ENCODE measurements at regions not wholly inside any gene's neighbourhood (a gene's known extent, or its start where the extent isn't known, plus 50 kb on each side); places are given as distances from the start of the nearest gene placed in this dataset.

DNA sequence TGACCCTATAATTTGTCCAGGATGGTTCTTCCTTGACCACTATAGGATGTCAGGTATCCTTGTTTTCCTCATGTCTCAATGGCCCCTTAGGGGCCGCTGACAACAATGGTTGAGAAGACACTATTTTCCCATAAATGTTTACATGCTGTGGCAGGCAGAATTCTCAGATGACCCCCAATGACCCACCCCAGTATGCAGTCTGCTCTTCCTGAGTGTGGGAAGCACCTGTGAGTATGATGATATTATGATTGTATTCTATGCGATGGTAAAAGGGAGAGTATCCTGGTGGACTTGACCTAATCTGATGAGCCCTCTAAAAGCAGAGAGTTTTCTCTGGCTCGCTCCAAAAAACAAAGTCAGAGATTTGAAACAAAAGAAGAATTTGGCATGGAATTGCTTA is 123.1 kb upstream of the DLX2 start:
- H3K4me2 ChIP-seq (ENCODE audit: insufficient read depth in 1 of 2, low read depth in 2 of 2, low read length in 2 of 2) = no peak overlapping the region
- CTCF ChIA-PET (ENCODE audit: partially characterized antibody) = interaction anchor here (1.8 kb wide), 1 partner anchor 9 kb away, joined by 5 read pairs; no protein-coding TSS in a partner anchor

More for the DNA sequence above, 123.1 kb upstream of the DLX2 start:
- H3K27me3 ChIP-seq (replicated peaks in 1 of 4; ENCODE audit: control insufficient read depth in 3 of 4, extremely low read depth in 1 of 4, insufficient read depth in 3 of 4, low read length in 3 of 4) = no peaks in the 10 kb centered on the region
- H4K20me1 ChIP-seq (replicated peaks in 1 of 2; ENCODE audit: control insufficient read depth in 1 of 2, insufficient read depth in 2 of 2, low read length in 2 of 2) = no peaks in the 10 kb centered on the region
- no peak overlapping the region for H3K4me3 ChIP-seq (ENCODE audit: extremely low read depth in 1 of 4, insufficient read depth in 2 of 4, low read depth in 3 of 4, low read length in 4 of 4)
- no peak overlapping the region for H3K9ac ChIP-seq (replicated peaks in 1 of 4; ENCODE audit: extremely low read depth in 1 of 4, low read depth in 3 of 4, low read length in 3 of 4)
- H3K14ac ChIP-seq (ENCODE audit: insufficient read length) = no peak overlapping the region
- no peak overlapping the region for H2AFZ ChIP-seq (ENCODE audit: low read length)
- H3K23me2 ChIP-seq (ENCODE audit: low read depth, low read length) = no peaks in the 10 kb centered on the region
- H2BK12ac ChIP-seq (ENCODE audit: low read depth, low read length) = no peak overlapping the region
- POLR2A ChIA-PET (ENCODE audit: partially characterized antibody) = interaction anchor here (1.1 kb wide), 1 partner anchor 215 kb away, joined by 3 read pairs; no protein-coding TSS in a partner anchor
- H4K8ac ChIP-seq (ENCODE audit: extremely low read depth, insufficient read depth, low read length) = no peak overlapping the region
- no peak for DNase-seq (ENCODE audit: low read depth in 1 of 2, low spot score in 2 of 2)
- no peak overlapping the region for H2BK5ac ChIP-seq (ENCODE audit: low read depth, low read length)
- 0 out of 7 replicates have a peak, but pooled peaks cover 0 to 2% (median 0%) of the 10 kb centered on the region in 4 experiments for H3K4me1 ChIP-seq (replicated peaks in 1 of 4; ENCODE audit: control insufficient read depth in 3 of 4, insufficient read depth in 4 of 4, low read length in 3 of 4)
- H3K4ac ChIP-seq (replicated peaks; ENCODE audit: insufficient read length, low read depth, low read length) = no peak overlapping the region
- H3K36me3 ChIP-seq (ENCODE audit: control insufficient read depth in 2 of 4, insufficient read depth in 4 of 4, low read length in 3 of 4) = no peaks in the 10 kb centered on the region
- no peak overlapping the region for H2BK120ac ChIP-seq (replicated peaks; ENCODE audit: low read depth, low read length)
- no peaks in the 10 kb centered on the region for H3K9me3 ChIP-seq (ENCODE audit: insufficient read depth in 2 of 2, low read depth in 1 of 2, low read length in 1 of 2)
- 94% methylated on average over 3 of the region's 3 CpGs; no CpG with 5 or more reads in 1 of the 2 experiments for WGBS, 2 experiments (ENCODE audit: extremely low coverage in 1 of 2, insufficient coverage in 1 of 2, insufficient read length in 1 of 2, insufficient replicate concordance in 2 of 2, low coverage in 1 of 2, low lambda C conversion rate in 2 of 2, missing lambda C conversion rate in 1 of 2)
- H3K79me1 ChIP-seq (ENCODE audit: low read depth, low read length) = no peaks in the 10 kb centered on the region
- no peak overlapping the region for H3K23ac ChIP-seq (ENCODE audit: insufficient read length)
- H4K91ac ChIP-seq (replicated peaks; ENCODE audit: insufficient read length, low read length) = no peak overlapping the region
- H2BK20ac ChIP-seq (ENCODE audit: low read length) = no peak overlapping the region
- H3K18ac ChIP-seq (ENCODE audit: extremely low read depth, low read length) = no peak overlapping the region
- no peak overlapping the region for H3K56ac ChIP-seq (replicated peaks; ENCODE audit: insufficient read length, low read depth, low read length)
- H3K79me2 ChIP-seq (ENCODE audit: control insufficient read depth in 1 of 2, insufficient read depth in 2 of 2, low read length in 2 of 2) = no peaks in the 10 kb centered on the region
- FAIRE-seq = no peak
- no peak overlapping the region for H2AK5ac ChIP-seq (ENCODE audit: low read depth, low read length)
- H3K27ac ChIP-seq (ENCODE audit: low read depth, low read length) = no peak overlapping the region
- no peak overlapping the region for H4K5ac ChIP-seq (ENCODE audit: insufficient read length, low read depth, low read length)
- H2BK15ac ChIP-seq (ENCODE audit: low read length) = no peak overlapping the region
